ENCODE measurements at regions not wholly inside any gene's neighbourhood (a gene's known extent, or its start where the extent isn't known, plus 50 kb on each side); places are given as distances from the start of the nearest gene placed in this dataset.

DNA sequence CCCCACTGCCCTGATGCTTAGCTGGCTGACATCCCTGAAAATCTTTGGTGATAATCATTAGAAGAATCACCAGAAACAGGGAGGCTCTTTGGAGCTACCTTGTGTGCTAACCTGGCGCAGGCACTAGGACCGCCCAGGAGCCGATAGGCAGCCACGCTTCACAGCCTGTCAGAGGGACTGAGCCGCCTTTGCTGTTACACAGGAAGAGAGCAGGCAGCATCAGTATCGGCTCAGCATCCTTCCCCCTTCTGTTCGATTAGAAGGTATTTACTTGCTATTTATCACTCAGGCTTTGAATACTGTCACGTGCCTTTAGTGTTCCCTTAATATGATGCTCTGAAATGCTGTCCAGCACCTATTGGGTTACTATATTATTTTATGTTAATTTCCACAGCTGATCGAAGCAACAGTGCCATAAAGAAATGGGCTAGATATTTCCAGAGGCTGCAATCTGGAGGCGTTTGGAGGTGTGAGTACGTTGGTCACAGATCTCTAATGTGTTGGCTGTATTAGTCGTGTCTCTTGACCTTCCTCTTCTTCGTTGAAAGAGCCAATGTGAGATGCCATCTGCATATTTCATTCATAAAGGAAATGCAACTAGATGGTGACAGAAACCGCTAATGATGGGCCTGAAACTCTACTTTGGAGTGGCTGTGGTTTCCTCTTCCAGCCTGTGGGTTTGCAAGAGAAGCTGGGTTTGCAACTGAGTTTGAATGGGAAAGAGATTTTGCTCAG, 110.4 kb upstream of the RAB27B start:
- no peak for DNase-seq

GRCh38 chr18:54718408-54718773, 109.9 kb upstream of the RAB27B start:
- DNase-seq = no peak

- no peak for DNase-seq
Measured at GRCh38 chr18:54720620-54721019, 107.7 kb upstream of the RAB27B start.

GRCh38 chr18:54726143-54726542, 102.1 kb upstream of the RAB27B start:
- no peak for DNase-seq

DNA sequence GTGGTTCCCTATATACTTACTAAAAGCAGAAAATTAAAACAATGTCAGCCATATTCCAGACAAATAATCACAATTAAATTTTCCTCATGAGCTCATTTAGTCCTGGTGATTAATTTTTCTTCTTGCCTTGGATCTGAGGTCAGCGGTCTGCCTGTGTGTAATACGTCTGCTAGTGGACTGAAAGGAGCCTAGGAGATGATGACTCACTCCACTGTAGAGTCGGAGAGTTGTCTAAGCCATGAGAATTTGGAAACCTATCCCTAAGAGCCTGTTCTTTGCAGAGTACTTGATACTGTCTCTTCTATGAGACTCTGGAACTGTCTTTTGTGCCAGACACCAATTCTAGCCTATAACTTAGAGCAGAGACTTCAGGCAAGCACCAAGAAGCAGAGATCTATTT, 94.2 kb upstream of the RAB27B start:
- DNase-seq = no peak

DNA sequence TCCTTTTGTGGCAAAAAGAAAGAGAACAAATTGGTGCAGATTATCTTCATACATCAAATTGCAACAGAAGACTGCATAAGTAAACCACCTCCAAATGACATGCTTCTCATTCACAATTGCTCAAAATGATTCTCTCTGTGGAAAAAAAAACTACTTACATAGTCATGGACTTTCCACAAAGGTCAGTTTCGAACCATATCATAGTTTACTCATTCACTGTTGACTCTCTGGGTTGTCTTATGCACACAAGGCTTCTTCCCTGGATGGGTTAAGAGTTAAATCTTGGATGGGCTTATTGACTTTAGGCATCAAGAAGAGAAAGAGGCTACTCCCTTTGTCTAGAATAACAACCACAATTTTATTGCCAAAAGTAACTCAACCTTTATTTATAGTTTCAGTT, 91.3 kb upstream of the RAB27B start:
- DNase-seq = no peak

GRCh38 chr18:54737986-54738385, 90.3 kb upstream of the RAB27B start:
- DNase-seq = no peak

GRCh38 chr18:54739476-54739875, 88.8 kb upstream of the RAB27B start:
- no peak for DNase-seq

- no peak for DNase-seq
Measured at GRCh38 chr18:54740136-54740846, 88.0 kb upstream of the RAB27B start.

DNA sequence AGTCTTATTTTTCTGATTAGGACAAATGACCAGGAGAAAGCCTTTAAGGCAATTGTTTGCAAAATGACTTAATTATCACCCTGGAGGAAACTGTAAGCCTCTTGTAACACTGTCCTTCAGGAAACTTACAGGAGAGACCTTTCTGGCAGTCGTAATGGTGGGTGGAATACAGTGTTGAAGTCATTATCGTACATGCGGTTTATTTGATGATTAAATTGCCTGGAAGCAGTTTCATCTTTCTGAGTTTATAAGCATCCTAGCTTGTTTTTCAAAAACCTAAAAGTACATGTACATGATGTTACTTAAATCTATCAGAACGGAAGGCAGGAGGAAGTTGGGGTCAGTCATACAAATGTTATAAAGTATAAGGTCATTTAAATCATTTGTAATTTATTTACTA, 86.2 kb upstream of the RAB27B start:
- no peak for DNase-seq

DNA sequence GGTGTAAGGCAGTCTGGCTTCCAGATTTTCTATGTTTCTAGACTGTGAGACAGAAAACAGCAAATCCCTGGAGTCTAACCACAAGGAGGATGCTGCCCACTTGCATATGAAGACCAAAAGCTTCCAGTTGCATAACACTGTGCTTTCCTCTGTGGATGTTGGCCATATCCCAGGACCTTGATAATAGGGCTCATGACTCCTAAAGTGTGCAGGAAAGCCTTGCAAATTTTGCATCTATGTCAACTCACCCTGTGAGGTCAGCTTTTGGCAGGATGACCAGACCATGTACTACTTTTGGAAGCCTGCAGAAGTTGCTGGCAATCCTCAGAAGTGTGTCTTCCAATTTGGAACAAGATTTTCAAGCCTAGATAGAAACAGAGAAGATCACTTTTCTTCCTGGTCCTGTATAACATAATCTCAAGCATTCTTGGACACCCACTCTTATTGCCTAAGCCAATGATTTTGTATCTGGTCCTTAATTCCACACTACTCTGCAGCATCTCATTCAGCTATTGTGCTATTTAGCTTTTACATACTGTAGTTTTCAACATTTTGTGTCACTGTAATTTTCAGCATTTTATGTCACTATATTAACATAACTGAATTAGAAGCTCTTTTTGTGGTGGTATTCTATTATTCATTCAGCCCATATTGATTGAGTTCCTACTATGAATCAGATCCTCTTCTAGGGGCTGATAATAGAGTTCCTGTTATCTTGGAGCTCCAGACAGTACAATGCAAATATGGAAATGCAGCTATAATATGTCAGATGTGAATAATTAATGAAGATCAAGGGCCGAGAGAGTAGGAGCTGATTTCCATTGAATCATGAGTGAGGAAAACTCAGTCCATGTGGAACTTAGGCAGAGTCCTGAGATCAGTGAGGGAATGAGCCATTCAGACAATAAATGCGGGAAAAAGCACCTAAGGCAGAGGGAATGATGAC, 85.3 kb upstream of the RAB27B start:
- no peak for DNase-seq

DNA sequence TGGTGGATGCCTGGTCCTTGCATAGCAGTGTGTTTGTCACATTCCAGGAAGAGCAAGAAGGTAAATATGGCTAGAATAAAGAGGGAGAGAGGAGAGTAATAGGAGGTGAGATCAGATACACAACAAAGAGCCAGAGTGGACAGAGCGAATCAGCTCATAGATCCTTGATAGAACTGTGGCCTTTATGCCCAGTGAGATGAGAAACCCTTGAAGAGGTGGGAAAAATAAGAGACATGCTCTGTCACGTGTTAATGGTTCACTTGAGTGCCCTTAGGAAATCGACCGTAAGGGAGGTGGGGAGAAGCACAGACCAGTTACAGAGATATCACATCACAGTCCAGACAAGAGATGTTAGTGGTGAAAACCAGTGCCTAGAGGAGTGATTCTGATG, 84.7 kb upstream of the RAB27B start:
- DNase-seq = peak; percentile 9 to 27

GRCh38 chr18:54749291-54749690, 79.0 kb upstream of the RAB27B start:
- DNase-seq = no peak

DNA sequence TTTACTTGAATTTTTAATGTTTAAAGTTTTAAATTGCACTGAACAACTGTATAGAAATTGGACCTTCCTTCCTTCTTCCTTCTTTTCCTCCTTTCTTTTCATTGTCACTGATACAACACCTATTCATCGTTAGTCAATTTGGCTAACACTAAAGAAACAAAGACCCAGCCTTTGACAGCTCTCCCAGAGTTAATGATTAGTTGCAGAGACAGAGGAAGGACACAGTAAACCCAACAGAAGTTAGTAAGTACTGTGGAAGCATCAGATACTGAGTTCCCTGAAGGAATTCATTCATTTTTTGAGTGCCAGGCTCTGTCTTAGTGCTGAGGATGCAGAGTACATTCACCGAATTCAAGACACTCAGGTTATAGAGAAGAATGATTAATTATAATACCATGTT, 77.9 kb upstream of the RAB27B start:
- DNase-seq = no peak

DNA sequence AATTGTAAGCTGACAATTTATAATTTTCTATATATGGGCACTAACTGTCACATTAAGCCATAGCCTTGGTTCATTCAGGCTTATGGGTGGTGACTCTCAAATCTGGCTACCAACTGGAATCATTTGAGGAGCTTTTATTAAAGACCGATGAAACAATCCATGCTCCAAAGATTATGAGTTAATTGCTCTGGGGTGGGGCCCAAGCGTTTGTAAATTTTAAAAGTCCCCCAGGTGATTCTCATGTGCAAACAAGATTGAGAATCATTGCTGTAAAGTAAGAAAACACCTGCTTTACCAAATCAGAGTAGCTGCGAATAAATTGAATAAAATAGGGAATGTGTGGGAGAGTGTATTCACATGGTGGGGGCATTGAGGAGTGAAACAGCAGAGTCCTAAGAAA, 76.1 kb upstream of the RAB27B start:
- no peak for DNase-seq

- DNase-seq = no peak
Measured at GRCh38 chr18:54755456-54755855, 72.8 kb upstream of the RAB27B start.

DNA sequence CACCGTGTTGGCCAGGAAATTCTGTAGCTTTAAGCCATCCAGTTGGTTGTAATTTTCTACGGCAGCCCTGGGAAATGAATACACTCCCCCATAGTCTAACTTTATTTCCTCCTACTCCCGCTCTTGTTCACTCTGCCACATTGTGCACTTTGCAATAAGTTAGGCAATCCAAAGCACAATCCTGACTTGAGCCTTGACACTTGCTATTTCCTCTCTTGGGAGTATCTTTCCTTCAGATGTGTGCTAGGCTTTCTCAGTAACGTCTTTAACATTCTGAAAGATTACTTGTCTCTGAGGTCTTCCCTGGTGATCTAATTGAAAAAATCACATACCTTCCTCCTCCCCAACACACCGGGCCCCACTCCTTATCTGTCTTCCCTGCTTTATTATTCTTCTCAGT, 65.9 kb upstream of the RAB27B start:
- DNase-seq = no peak

- DNase-seq = no peak
Measured at GRCh38 chr18:54764786-54765185, 63.5 kb upstream of the RAB27B start.

- DNase-seq = no peak
Measured at GRCh38 chr18:54765636-54766375, 62.5 kb upstream of the RAB27B start.

DNA sequence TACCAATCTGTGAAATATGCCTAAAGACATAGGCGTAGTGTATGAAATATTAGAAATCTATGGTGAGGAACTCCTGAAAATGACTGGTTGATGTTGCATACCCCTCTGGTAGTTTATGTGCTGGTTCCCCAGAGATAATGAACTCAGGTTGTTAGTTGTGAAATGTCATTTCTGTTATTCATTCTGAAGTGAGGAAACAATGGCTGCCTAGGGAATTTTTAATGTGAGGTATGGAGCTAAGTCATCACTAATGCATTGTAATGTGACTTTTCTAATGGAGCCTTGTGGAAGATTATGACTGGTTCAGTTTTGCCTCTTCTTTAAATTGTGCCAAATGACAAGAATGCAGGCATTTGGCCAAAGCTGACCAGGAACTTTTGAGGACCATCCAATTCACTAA, 61.6 kb upstream of the RAB27B start:
- no peak for DNase-seq

- no peak for DNase-seq
Measured at GRCh38 chr18:54767098-54767497, 61.2 kb upstream of the RAB27B start.

DNA sequence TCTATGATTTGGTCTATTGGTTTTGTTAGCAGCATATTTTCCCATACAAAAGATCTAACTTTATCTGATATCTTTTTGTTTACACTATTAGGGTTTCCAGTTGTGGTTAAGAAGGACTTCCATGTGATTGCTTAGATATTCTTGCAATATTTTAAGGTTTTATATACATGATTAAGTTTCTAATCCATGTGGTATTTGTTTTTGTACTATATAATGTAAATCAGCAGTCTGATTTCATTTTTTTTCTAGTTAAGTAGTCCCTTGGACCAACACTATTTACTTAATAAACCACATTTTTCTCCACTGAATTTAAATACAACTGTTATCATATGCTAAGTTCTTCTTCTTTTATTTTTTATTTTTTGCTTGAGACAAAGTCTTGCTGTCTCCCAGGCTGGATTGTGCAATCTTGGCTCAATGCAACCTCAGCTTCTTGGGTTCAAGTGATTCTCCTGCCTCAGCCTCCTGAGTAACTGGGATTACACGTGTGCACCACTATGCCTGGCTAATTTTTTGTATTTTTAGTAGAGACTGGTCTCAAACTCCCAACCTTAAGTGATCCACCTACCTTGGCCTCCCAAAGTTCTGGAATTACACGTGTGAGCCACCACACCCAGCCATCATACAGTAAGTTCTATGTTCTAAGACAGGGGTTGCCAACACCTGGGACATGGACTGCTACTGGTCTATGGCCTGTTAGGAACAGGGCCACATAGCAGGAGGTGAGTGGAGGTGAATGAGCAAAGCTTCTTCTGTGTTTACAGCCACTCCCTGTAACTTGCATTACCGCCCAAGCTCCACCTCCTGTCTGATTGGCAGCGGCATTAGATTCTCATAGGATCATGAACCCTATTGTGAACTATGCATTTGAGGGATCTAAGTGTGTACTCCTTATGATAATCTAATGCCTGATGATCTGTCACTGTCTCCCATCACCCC, 58.5 kb upstream of the RAB27B start:
- no peak for DNase-seq
